Memory B cell (primary cell): ENCODE measurements at regions not wholly inside any gene's neighbourhood (a gene's known extent, or its start where the extent isn't known, plus 50 kb on each side); places are given as distances from the start of the nearest gene placed in this dataset.

ENCODE experiments used
- ATAC-seq: fragments of 150-1000 bp; cut with Tn5 transposase; 2 replicates; pipeline ENCODE4 v1.10.0; 2021; ENCODE audit warnings: low read depth, mild to moderate bottlenecking, moderate library complexity
- DNase-seq, 2 donors: peaks; one replicate each; pipeline ENCODE4 v3.0.0; 2022; ENCODE audit warnings: low spot score in 2 of 2
- H3K27ac Mint-ChIP-seq: one replicate; pipeline ENCODE4 v1.8.0; 2022; ENCODE audit warnings: mild to moderate bottlenecking, moderate library complexity, mixed read lengths
- H3K27me3 Mint-ChIP-seq: one replicate; pipeline ENCODE4 v1.8.0; 2022; ENCODE audit warnings: mixed read lengths
- H3K36me3 Mint-ChIP-seq: one replicate; pipeline ENCODE4 v1.8.0; 2022; ENCODE audit warnings: mild to moderate bottlenecking, mixed read lengths
- H3K4me1 Mint-ChIP-seq: one replicate; pipeline ENCODE4 v1.8.0; 2022; ENCODE audit warnings: mixed read lengths
- H3K4me3 Mint-ChIP-seq: one replicate; pipeline ENCODE4 v1.8.0; 2022; ENCODE audit warnings: mild to moderate bottlenecking, moderate library complexity, mixed read lengths
- H3K9me3 Mint-ChIP-seq: one replicate; pipeline ENCODE4 v1.8.0; 2022; ENCODE audit warnings: mixed read lengths

- ATAC-seq (no peak), DNase-seq (no peak)
- H3K4me3 Mint-ChIP-seq = no peak overlapping the region
Measured at GRCh38 chr6:44538807-44539201, 151.3 kb downstream of the CDC5L start.

GRCh38 chr6:44539701-44540355, 152.3 kb downstream of the CDC5L start:
- no peaks in the 10 kb centered on the region for H3K36me3 Mint-ChIP-seq
- no peaks in the 10 kb centered on the region for H3K4me1 Mint-ChIP-seq
- DNase-seq (no peak), ATAC-seq (no peak)
- no peak overlapping the region for H3K4me3 Mint-ChIP-seq
- peaks cover 12% of the 10 kb centered on the region for H3K27me3 Mint-ChIP-seq
- no peak overlapping the region for H3K27ac Mint-ChIP-seq
- peaks cover 4% of the 10 kb centered on the region for H3K9me3 Mint-ChIP-seq

More at GRCh38 chr6:44538807-44539201, 151.3 kb downstream of the CDC5L start:
- Mint-ChIP-seq H3K27ac (no peak overlapping the region), H3K27me3 (peaks cover 11% of the 10 kb centered on the region), H3K9me3 (peaks cover 4% of the 10 kb centered on the region), H3K36me3 (no peaks in the 10 kb centered on the region), H3K4me1 (no peaks in the 10 kb centered on the region)

- Mint-ChIP-seq H3K27me3 (peaks cover 15% of the 10 kb centered on the region), H3K27ac (no peak overlapping the region), H3K4me3 (no peak overlapping the region), H3K4me1 (no peaks in the 10 kb centered on the region), H3K9me3 (peaks cover 4% of the 10 kb centered on the region), H3K36me3 (no peaks in the 10 kb centered on the region)
- no peak for ATAC-seq
- DNase-seq = no peak
Measured at GRCh38 chr6:44540881-44541280, 153.4 kb downstream of the CDC5L start.

- DNase-seq = no peak
- Mint-ChIP-seq H3K9me3 (peaks cover 4% of the 10 kb centered on the region), H3K4me3 (no peak overlapping the region), H3K27me3 (peaks cover 17% of the 10 kb centered on the region), H3K27ac (no peak overlapping the region), H3K36me3 (no peaks in the 10 kb centered on the region), H3K4me1 (no peaks in the 10 kb centered on the region)
- no peak for ATAC-seq
Measured at GRCh38 chr6:44542401-44543116, 155.1 kb downstream of the CDC5L start.

GRCh38 chr6:44543664-44544063, 156.2 kb downstream of the CDC5L start:
- peaks cover 15% of the 10 kb centered on the region for H3K27me3 Mint-ChIP-seq
- no peak overlapping the region for H3K4me3 Mint-ChIP-seq
- no peaks in the 10 kb centered on the region for H3K36me3 Mint-ChIP-seq
- no peaks in the 10 kb centered on the region for H3K4me1 Mint-ChIP-seq
- H3K9me3 Mint-ChIP-seq = peaks cover 4% of the 10 kb centered on the region
- H3K27ac Mint-ChIP-seq = no peak overlapping the region
- DNase-seq = no peak
- no peak for ATAC-seq

GRCh38 chr6:44545224-44545623, 157.7 kb downstream of the CDC5L start:
- no peak overlapping the region for H3K4me3 Mint-ChIP-seq
- DNase-seq (no peak), ATAC-seq (no peak)
- no peak overlapping the region for H3K27ac Mint-ChIP-seq
- peaks cover 16% of the 10 kb centered on the region for H3K27me3 Mint-ChIP-seq
- no peaks in the 10 kb centered on the region for H3K4me1 Mint-ChIP-seq
- H3K36me3 Mint-ChIP-seq = no peaks in the 10 kb centered on the region
- H3K9me3 Mint-ChIP-seq = peaks cover 4% of the 10 kb centered on the region

DNA sequence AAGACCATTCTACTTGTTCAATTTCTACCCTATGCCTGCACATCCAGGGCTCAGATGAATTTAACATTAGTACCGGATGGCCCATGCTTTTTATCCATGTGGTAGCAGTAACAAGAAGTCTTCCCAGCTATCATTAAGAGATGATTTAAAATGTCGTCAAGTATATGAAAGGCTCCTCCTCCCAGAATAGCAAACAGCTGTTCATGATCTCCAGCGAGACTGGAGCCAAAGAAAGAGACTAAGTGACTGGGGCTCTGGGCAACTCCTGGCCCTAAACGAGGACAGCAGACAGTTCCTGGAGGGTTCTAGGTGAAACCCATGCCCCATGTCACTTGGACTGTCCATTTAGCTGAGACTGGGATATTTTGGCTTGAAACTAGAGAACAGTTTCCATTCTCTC, 160.8 kb downstream of the CDC5L start:
- peaks cover 11% of the 10 kb centered on the region for H3K27me3 Mint-ChIP-seq
- ATAC-seq = no peak
- no peaks in the 10 kb centered on the region for H3K9me3 Mint-ChIP-seq
- no peak overlapping the region for H3K4me3 Mint-ChIP-seq
- H3K4me1 Mint-ChIP-seq = no peaks in the 10 kb centered on the region
- DNase-seq = no peak
- no peaks in the 10 kb centered on the region for H3K36me3 Mint-ChIP-seq
- H3K27ac Mint-ChIP-seq = no peak overlapping the region

DNA sequence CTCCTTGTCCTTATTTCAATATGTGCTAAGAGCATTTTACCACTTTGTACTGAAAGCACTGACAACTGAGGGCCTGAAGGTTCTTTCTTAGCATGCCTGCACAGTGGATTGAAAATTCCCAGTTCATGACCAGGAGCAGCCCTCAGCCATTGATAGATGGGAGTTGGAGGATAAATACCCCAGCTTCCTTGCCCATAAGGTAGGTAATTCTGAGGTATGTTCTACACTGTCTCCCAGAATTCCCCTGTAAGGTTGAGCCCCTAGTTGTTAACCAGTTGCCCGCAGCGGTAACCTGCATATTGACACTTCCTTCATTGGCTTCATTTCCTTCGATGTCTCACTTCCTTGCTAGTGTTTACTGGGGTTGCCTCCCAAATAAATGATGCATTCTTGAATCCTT, 162.0 kb downstream of the CDC5L start:
- DNase-seq (no peak), ATAC-seq (no peak)
- Mint-ChIP-seq H3K4me3 (no peak overlapping the region), H3K27me3 (peaks cover 13% of the 10 kb centered on the region), H3K27ac (no peak overlapping the region), H3K9me3 (no peaks in the 10 kb centered on the region), H3K4me1 (no peaks in the 10 kb centered on the region), H3K36me3 (no peaks in the 10 kb centered on the region)

- ATAC-seq (no peak), DNase-seq (no peak)
- no peak overlapping the region for H3K27ac Mint-ChIP-seq
- no peak overlapping the region for H3K4me3 Mint-ChIP-seq
- peaks cover 3% of the 10 kb centered on the region for H3K4me1 Mint-ChIP-seq
- peaks cover 15% of the 10 kb centered on the region for H3K27me3 Mint-ChIP-seq
- H3K36me3 Mint-ChIP-seq = no peaks in the 10 kb centered on the region
- no peaks in the 10 kb centered on the region for H3K9me3 Mint-ChIP-seq
Measured at GRCh38 chr6:44554194-44554593, 166.7 kb downstream of the CDC5L start.

DNA sequence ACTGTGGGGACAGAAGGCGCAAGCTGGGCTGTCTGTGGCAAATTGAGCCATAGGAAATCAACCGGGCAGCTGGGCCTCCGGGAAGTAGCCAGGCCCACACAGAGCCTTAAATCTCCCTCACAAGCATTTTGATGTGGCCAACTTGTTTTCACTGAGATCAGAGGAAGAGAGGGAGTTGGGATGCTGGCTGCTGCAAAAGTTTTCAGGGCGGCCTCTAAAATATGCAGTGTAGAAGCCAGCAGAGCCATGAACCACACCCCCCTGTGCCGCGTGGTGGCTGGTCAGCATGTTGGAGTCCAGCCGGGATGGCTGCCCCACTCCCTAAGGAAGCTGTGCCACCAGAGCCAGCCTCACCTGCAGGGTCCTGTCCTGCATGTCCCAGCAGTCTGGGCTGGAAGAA, 167.4 kb downstream of the CDC5L start:
- ATAC-seq (no peak), DNase-seq (no peak)
- peaks cover 14% of the 10 kb centered on the region for H3K27me3 Mint-ChIP-seq
- no peak overlapping the region for H3K4me3 Mint-ChIP-seq
- H3K27ac Mint-ChIP-seq = no peak overlapping the region
- no peaks in the 10 kb centered on the region for H3K9me3 Mint-ChIP-seq
- H3K36me3 Mint-ChIP-seq = no peaks in the 10 kb centered on the region
- H3K4me1 Mint-ChIP-seq = peaks cover 3% of the 10 kb centered on the region

DNA sequence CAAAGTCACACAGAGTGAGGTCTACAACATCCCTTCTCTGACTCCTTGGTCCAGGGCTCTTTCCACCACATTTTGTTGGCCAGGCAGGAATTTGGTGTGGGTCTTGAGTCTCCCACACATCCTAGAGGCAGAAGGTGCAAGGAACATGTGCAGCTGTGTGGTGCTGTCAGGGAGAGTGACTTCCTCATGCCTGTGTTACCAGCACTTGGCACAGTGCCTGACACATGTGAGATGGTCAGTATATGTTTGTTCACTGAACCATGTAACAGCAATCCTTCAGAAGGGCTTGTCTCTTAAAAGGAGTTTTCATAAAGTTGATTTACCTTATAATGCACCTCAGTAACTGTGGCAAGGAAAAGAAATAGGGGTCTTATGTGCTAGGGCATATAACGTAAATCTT, 168.5 kb downstream of the CDC5L start:
- no peaks in the 10 kb centered on the region for H3K9me3 Mint-ChIP-seq
- ATAC-seq = no peak
- peaks cover 15% of the 10 kb centered on the region for H3K27me3 Mint-ChIP-seq
- no peak for DNase-seq
- H3K27ac Mint-ChIP-seq = no peak overlapping the region
- H3K4me3 Mint-ChIP-seq = no peak overlapping the region
- no peaks in the 10 kb centered on the region for H3K36me3 Mint-ChIP-seq
- peaks cover 3% of the 10 kb centered on the region for H3K4me1 Mint-ChIP-seq

DNA sequence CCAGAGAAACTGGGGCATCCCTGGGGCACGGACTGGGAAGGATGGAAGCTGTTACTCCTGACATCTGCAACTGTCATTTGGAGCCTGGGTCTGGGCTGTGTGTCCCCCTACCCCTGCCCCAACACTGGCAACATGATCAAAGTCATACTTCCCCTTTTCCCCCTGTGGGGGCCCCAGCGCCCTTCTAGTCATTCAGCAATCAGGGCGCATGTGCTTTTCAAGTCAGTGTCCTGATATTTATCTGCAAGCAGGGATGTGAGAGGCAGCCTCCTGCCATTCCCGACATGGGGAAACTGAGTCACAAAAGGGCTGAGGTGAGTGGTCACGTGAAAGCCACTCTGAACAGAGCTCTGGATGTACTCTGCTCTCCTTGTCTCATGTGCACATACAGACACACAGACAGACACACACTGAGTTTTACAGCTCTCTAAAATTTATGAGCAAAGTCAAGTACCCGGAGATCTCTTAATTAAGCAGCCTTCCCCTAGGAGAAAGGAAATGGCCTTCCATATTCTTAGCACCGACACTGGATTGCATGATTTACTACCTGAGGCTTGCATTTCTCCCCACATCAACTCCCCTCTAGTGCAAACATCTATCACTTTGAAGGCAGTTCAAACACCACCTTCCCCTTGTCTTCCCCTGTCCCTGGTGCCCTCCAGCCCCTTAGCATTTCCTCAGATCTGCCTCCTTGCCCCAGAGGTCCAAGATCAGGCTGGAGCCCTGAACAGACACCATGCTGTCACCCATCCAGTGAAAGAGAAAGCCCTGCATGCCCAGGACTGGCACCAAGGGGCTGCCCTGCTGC, 170.7 kb downstream of the CDC5L start:
- DNase-seq = no peak
- no peaks in the 10 kb centered on the region for H3K36me3 Mint-ChIP-seq
- H3K9me3 Mint-ChIP-seq = no peaks in the 10 kb centered on the region
- H3K27ac Mint-ChIP-seq = no peak overlapping the region
- H3K4me3 Mint-ChIP-seq = no peak overlapping the region
- peaks cover 7% of the 10 kb centered on the region for H3K4me1 Mint-ChIP-seq
- ATAC-seq = no peak
- H3K27me3 Mint-ChIP-seq = peaks cover 19% of the 10 kb centered on the region

DNA sequence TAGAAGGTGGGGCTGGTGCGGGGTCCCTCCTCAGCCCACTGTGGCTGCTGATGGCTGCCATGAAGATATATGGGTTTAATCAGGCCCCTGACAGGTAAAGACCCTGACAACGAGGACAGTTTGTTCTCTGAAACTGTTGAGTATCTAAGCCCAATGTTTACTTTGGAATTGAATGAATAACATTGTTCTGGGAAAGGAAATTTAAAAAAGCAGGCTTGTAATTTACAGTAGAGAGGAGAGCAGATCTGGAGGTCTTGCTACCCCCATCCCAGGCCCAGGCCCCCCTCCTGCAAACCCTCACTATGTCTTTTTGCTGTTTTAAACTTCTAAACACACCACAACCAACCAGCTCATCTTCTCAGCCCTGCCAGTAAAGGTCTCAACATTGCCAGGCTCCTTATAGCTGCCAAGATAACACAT, 171.3 kb downstream of the CDC5L start:
- Mint-ChIP-seq H3K27me3 (peaks cover 21% of the 10 kb centered on the region), H3K4me1 (peaks cover 7% of the 10 kb centered on the region)
- DNase-seq = no peak

GRCh38 chr6:44559486-44560270, 172.2 kb downstream of the CDC5L start:
- Mint-ChIP-seq H3K9me3 (no peaks in the 10 kb centered on the region), H3K27me3 (peaks cover 20% of the 10 kb centered on the region), H3K27ac (no peak overlapping the region), H3K4me3 (no peak overlapping the region), H3K36me3 (no peaks in the 10 kb centered on the region), H3K4me1 (peaks cover 7% of the 10 kb centered on the region)
- no peak for ATAC-seq
- no peak for DNase-seq

More for the DNA sequence above, 171.3 kb downstream of the CDC5L start:
- ATAC-seq = no peak
- Mint-ChIP-seq H3K27ac (no peak overlapping the region), H3K9me3 (no peaks in the 10 kb centered on the region), H3K36me3 (no peaks in the 10 kb centered on the region), H3K4me3 (no peak overlapping the region)
